ES-I3 (cell line): ENCODE measurements at regions not wholly inside any gene's neighbourhood (a gene's known extent, or its start where the extent isn't known, plus 50 kb on each side); places are given as distances from the start of the nearest gene placed in this dataset.

Experiments used
- H3K36me3 ChIP-seq: 2 replicates; pipeline ENCODE4 v1.6.1; 2013; ENCODE audit warnings: mild to moderate bottlenecking, low read length, control low read depth, moderate library complexity; ENCODE audit not compliant: insufficient read depth
- H3K4me1 ChIP-seq: 2 replicates; pipeline ENCODE4 v1.6.1; 2013; ENCODE audit warnings: mild to moderate bottlenecking, control low read depth, low read length; ENCODE audit not compliant: insufficient read depth
- H3K9ac ChIP-seq: 2 replicates; pipeline ENCODE4 v1.6.1; 2013; ENCODE audit warnings: low read depth, mild to moderate bottlenecking, low read length, moderate library complexity
- H3K9me3 ChIP-seq: 2 replicates; pipeline ENCODE4 v1.6.1; 2013; ENCODE audit warnings: mild to moderate bottlenecking, low read length, moderate library complexity; ENCODE audit not compliant: control insufficient read depth, insufficient read depth

DNA sequence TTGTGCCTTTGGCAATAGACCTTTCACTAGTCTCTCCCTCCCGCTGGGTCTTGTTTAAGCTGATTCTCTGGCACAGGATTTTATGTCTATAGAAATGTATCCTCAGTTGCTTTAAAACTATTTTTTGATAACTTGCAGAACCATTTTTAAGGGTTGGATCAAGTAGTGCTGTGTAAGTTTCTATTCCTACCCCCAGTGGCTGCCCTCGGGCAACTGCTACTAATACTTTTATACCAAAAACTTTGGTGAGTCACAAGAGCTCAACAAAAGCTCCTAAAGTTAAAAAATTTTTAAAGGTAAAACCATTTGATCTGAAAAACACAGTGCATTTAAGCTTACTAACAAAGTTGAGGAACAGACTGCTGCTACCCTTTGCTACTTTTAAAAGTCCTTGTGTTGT, 1460.6 kb upstream of the PCDH7 start:
- Histone ChIP-seq H3K36me3 (no peaks in the 10 kb centered on the region), H3K4me1 (no peaks in the 10 kb centered on the region; the same call in 1 of the 2 replicates), H3K9ac (no peak overlapping the region), H3K9me3 (no peaks in the 10 kb centered on the region; the same call in none of the 2 replicates)

DNA sequence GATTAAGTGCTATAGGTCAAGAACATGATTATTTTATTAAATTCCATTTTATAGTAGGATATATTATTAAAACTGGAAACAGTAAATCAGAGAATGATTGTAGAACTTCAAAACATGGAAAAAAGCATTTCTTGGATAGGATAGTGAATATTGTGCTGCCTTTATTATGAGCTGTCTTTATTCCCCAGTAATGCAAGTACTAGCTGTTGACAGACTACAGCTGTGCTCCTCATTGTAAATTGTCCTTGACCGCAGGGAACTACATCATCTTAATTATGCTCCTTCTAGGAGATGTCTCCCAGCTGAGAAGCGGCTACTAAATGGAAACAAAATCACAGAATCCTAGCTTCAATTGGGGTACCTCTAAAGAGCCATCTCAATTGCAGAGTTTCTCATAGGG, 1457.2 kb upstream of the PCDH7 start:
- Histone ChIP-seq H3K4me1 (no peaks in the 10 kb centered on the region; the same call in 1 of the 2 replicates), H3K9ac (no peak overlapping the region), H3K36me3 (no peaks in the 10 kb centered on the region), H3K9me3 (no peaks in the 10 kb centered on the region)

DNA sequence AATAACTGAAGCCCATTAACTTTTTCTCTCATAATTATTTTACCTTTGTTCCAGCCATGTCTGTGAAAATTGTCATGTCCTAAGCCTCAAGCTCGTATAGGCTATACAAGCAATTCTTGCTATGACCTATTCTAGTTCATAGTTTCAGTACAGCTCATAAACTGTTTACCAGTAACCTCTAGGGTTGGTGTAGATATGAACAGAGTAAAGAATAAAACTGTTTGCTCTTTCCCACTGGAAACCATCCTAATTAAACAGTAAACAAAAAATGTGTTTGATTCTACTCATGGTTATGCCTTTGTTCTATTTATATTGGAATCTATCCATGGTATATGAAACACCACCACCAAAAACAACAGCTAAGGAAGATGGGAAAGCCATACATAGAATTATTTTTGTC, 1444.0 kb upstream of the PCDH7 start:
- Histone ChIP-seq H3K36me3 (no peaks in the 10 kb centered on the region), H3K4me1 (no peaks in the 10 kb centered on the region), H3K9ac (no peak overlapping the region), H3K9me3 (no peaks in the 10 kb centered on the region)

DNA sequence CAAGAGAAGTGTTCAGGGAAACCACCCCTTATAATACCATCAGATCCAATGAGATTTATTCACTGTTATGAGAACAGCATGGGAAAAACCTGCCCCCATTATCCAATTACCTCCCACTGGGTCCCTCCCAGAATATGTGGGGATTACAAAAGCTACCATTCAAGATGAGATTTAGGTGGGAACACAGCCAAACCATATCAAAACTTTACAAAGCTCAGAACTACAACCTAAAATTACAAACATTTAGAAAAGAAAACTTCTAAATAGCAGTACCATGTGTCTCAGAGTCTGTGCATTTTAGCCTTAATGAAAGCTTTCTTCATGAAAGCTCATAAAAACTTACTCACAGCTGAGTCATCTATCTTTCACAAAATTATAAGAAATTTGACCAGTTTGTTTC, 1442.8 kb upstream of the PCDH7 start:
- H3K4me1 ChIP-seq: no peaks in the 10 kb centered on the region
- no peaks in the 10 kb centered on the region for H3K36me3 ChIP-seq
- H3K9me3 ChIP-seq: no peaks in the 10 kb centered on the region
- no peak overlapping the region for H3K9ac ChIP-seq

DNA sequence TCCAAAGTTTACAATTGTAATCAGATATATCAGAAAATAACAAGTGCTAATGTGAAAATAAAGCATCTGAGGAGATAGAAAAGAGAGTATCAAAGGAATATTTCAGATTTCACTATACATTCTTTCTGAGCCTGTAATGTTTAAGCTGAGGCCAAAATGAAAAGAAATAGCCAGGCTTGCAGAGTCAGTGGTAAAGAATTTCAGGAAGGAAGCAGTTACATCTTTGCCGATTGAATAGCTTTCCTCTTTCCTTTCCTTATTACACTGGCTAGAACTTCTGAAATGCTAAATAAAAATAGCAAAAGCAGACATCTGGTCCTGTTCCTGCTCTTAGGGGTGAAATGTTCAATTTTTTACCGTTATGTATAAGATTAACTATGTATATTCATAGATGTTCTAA, 1441.6 kb upstream of the PCDH7 start:
- H3K9ac ChIP-seq: no peak overlapping the region
- H3K4me1 ChIP-seq: no peaks in the 10 kb centered on the region
- H3K9me3 ChIP-seq: no peaks in the 10 kb centered on the region; the same call in 1 of the 2 replicates

DNA sequence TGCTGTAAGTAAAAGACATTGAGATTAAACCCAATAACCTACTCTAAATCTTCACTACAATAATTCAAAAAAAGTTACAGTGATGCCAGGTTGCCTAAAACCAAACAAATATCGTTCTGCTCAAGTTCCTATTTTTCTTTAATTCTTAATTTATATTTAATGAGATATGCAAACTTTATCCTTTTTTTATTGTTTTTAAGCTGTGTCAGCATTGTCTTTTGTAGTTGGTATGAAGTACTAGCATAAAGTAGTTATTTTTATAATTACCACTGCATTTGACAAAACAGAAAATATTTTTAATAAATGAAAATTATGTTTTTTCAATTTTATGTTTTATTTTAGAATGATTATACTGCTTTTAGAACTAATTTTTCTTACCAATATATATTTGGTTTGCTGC, 1431.1 kb upstream of the PCDH7 start:
- Histone ChIP-seq H3K9ac (no peak overlapping the region), H3K36me3 (no peaks in the 10 kb centered on the region), H3K9me3 (no peaks in the 10 kb centered on the region), H3K4me1 (no peaks in the 10 kb centered on the region)

More for the DNA sequence above, 1441.6 kb upstream of the PCDH7 start:
- H3K36me3 ChIP-seq: no peaks in the 10 kb centered on the region

DNA sequence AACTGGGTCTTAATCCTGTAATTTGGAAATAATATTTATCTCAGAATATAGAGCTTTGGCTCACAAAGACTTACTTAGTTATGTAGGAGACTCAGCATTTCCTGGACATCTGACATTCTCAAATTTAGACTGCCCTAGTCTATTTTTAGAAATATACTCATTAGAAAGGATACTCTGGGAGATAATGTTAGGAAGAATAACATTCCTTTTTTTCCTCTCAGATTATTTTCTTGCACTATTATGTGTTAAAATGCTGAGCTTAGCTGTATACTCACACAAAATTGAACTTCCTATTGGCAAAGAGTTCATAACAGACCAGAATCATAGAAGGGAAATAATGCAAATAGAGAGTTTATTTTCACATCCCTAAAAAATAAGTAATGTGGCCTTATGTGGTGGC, 1424.9 kb upstream of the PCDH7 start:
- Histone ChIP-seq H3K36me3 (no peaks in the 10 kb centered on the region), H3K9me3 (no peaks in the 10 kb centered on the region), H3K9ac (no peak overlapping the region)

DNA sequence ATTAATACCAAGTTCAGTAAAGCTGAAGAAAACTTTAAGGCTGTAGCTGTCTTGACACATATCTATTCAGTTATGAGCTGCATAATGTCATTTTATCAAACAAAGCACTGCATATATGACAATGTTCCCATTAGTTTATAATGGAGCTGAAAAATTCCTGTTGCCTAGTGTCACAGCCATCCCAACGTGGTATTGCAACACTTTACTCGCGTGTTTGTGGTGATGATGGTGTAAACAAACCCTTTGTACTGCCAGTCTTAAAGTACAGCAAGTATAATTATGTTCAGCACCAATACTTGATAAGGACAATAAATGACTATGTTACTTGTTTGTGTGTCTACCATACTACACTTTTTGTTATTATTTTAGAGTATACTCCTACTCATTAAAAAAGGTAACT, 1415.6 kb upstream of the PCDH7 start:
- H3K9me3 ChIP-seq: no peaks in the 10 kb centered on the region
- no peaks in the 10 kb centered on the region for H3K36me3 ChIP-seq
- H3K4me1 ChIP-seq: no peaks in the 10 kb centered on the region
- no peak overlapping the region for H3K9ac ChIP-seq

More for the DNA sequence above, 1424.9 kb upstream of the PCDH7 start:
- no peaks in the 10 kb centered on the region for H3K4me1 ChIP-seq

DNA sequence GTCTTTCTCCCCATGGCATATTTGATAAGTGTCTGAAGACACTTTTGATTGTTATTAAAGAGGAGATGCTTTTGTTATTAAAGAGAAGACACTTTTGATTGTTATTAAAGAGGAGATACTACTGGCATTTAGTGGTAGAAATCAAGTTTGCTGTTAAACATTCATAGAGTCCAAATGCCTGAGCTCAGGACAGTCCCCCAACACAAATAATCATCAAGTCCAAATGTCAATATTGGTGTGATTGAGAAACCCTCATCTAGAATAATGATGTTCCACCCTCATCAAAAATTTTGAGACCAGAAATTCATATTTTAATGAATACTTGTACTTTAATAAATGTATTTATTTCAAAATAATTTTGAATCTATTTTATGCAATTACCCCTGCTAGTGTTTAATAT, 1412.9 kb upstream of the PCDH7 start:
- Histone ChIP-seq H3K36me3 (no peaks in the 10 kb centered on the region), H3K9me3 (no peaks in the 10 kb centered on the region), H3K9ac (no peak overlapping the region), H3K4me1 (no peaks in the 10 kb centered on the region)

DNA sequence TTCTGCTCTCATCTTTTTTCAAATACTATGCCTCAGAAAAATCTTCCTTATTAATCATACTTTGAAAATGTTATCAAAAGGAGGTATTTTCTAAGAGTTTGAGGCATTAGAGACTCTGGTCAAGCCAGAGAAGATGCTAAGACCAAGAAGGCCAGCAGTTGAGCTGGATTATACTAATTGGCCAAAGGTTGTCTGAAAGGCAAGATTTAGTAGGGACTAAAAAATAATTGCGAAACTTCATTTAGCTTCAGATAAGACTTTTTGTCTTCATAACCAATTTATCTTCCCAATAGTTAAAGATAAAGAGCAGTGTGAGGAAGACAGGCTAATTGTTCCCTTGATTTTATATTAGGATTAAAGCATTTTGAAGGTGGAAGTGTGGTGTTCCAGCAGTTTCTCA, 1412.4 kb upstream of the PCDH7 start:
- Histone ChIP-seq H3K9me3 (no peaks in the 10 kb centered on the region), H3K36me3 (no peaks in the 10 kb centered on the region), H3K4me1 (no peaks in the 10 kb centered on the region), H3K9ac (no peak overlapping the region)

DNA sequence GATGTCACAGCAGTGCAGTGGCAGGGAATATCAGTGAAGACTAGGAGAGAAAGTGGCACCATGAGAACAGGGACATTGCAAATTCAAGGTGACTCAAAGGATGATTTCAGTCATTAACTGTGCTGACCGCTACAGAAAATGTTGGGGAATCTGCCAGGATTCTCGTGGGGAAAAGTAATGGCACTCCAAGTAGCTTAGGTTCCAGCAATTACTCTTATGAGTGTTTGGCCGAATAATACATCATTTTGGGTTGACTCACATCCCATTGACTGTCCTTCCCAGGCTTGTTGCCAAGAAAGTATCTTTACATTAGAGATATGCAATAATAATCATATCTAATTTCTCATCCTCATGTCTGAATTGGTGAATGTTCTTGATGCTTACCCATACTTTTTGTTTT, 1411.1 kb upstream of the PCDH7 start:
- H3K9me3 ChIP-seq: no peaks in the 10 kb centered on the region
- H3K9ac ChIP-seq: no peak overlapping the region
- H3K4me1 ChIP-seq: no peaks in the 10 kb centered on the region
- no peaks in the 10 kb centered on the region for H3K36me3 ChIP-seq

DNA sequence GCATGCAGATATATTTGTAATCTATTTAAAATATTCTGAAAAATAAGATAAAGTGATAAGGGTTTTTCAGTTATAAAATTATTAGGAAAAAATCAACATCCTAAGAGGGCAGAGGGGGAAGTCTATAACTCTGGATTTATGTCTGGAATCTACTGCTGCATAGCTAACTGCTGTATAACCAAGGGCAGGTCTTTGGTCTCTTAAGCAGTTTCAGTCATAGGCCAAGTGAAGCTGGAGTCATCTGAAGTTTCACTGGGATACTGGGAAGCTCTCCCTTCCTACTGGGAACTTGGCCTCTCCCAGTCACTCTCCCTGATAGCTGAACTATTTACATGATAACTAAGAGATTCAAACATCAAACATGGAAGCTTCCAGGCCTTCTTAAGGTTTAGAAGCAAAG, 1409.9 kb upstream of the PCDH7 start:
- Histone ChIP-seq H3K4me1 (no peaks in the 10 kb centered on the region), H3K36me3 (no peaks in the 10 kb centered on the region), H3K9ac (no peak overlapping the region), H3K9me3 (no peaks in the 10 kb centered on the region)

DNA sequence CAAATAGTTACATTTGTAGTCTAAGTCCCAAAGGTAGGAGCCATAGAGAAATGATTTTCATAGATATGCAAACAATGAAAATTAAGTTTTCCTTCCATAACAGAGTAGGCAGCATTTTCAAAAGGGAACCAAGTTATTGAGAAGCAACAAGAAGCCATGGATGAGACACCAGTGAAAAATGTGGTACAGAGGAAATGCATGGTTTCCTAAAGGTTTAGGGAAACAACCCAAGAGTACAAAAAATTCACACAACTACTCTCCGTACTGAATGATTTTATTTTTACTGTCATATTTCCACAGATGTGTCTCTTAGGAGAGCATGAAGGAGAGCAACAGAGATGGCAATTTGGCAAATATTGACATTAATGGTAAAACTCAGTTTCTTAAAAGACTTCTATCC, 1408.9 kb upstream of the PCDH7 start:
- Histone ChIP-seq H3K36me3 (no peaks in the 10 kb centered on the region), H3K4me1 (no peaks in the 10 kb centered on the region), H3K9ac (no peak overlapping the region), H3K9me3 (no peaks in the 10 kb centered on the region)

DNA sequence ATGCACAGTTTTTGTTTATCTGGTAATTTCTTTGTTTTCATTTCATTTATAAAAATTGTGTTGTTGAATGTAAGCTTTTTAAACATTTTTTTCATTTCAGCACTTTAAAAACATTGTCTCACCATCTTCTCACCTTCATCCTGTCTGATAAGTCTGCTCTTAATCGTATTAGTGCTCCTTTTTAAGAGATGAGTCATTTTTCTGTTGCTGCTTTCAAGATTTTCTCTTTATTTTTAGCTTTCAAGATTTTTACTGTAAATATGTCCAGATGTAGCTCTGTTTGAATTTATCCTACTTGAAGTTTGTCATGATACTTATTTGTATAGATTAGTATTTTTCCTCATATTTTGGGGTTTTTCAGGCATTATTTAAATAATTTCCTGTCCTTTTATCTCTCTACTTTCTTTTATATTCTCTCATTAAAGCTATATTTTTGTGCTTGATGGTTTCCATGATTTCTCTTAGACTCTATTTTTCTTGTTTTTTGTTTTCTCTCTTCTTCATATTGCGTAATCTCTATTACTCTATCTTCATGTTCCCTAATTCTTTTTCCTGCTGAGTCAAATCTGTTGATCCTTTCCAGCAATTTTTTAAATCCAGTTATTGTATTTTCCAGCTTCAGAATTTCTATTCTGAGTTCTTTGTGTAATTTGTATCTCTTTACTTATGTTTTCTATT, 1400.4 kb upstream of the PCDH7 start:
- Histone ChIP-seq H3K9me3 (no peaks in the 10 kb centered on the region), H3K9ac (no peak overlapping the region), H3K4me1 (no peaks in the 10 kb centered on the region), H3K36me3 (no peaks in the 10 kb centered on the region)

DNA sequence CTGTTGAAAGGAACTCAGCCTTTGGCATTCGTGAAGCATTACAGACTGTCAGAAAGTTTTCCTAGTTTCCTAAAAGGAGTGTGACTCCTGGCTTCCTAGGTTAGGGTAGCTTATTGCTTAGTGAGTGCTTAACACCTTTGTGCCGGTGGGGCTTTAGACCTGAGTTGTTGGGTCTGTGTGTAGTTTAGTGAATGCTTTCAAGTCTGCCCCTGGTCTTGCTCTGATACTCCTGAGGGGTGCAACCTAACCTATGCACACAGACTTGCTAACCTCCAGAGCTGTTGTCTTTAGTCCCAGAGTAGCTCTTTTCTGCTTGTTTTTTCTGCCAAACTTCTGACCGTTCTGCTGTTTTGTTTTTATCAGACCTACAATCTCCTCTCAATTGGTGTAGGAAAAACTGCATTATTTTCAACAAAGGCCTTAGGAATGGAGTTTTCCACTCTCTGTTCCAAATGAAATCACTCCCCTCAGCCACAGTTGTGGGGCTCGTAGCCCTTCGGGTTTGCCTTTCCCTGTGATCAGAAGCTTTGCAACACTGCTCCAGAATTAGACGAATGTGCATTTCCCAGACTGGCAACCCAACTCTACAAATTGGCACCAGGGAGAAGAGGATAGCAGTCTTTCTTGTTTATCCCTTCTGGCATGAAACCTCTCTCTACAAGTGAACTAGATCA, 1399.1 kb upstream of the PCDH7 start:
- H3K9me3 ChIP-seq: no peaks in the 10 kb centered on the region
- H3K4me1 ChIP-seq: no peaks in the 10 kb centered on the region

More for the DNA sequence above, 1399.1 kb upstream of the PCDH7 start:
- no peak overlapping the region for H3K9ac ChIP-seq
- H3K36me3 ChIP-seq: no peaks in the 10 kb centered on the region
